Activated CD8-positive, alpha-beta T cell treated with anti-CD3 and anti-CD28 coated beads for 36 hours (primary cell): ENCODE measurements at regions not wholly inside any gene's neighbourhood (a gene's known extent, or its start where the extent isn't known, plus 50 kb on each side); places are given as distances from the start of the nearest gene placed in this dataset.

Source experiments
- ATAC-seq: fragments of 200-7000 bp; cut with Tn5 transposase; one replicate; pipeline ENCODE4 v1.10.0; 2021; ENCODE audit warnings: mild to moderate bottlenecking, moderate library complexity
- CTCF ChIA-PET: fragments of 350-600 bp; sonication (Branson Sonifier 250); formaldehyde crosslinking; loops from one replicate; lab custom pipeline; 2021; ENCODE audit warnings: antibody characterized with exemption; lab: Charles Lee
- POLR2A ChIA-PET: fragments of 350-600 bp; sonication (Branson Sonifier 250); formaldehyde crosslinking; loops from one replicate; lab custom pipeline; 2021; ENCODE audit warnings: antibody characterized with exemption; lab: Charles Lee
- DNase-seq: peaks from one replicate; pipeline ENCODE4 v3.0.0-alpha.2; 2020
- H3K27ac Mint-ChIP-seq: one replicate; pipeline ENCODE4 v1.8.0; 2021; ENCODE audit warnings: mild to moderate bottlenecking, mixed read lengths
- H3K27me3 Mint-ChIP-seq: one replicate; pipeline ENCODE4 v1.8.0; 2021; ENCODE audit warnings: mixed read lengths
- H3K36me3 Mint-ChIP-seq: one replicate; pipeline ENCODE4 v1.8.0; 2021; ENCODE audit warnings: low read depth, mixed read lengths
- H3K4me1 Mint-ChIP-seq: one replicate; pipeline ENCODE4 v1.8.0; 2021; ENCODE audit warnings: low read depth, mixed read lengths
- H3K4me3 Mint-ChIP-seq: one replicate; pipeline ENCODE4 v1.8.0; 2021; ENCODE audit warnings: mild to moderate bottlenecking, moderate library complexity, mixed read lengths
- H3K9me3 Mint-ChIP-seq: one replicate; pipeline ENCODE4 v1.8.0; 2021; ENCODE audit warnings: mixed read lengths
- intact Hi-C: fragments of 100-400 bp; cut with micrococcal nuclease; formaldehyde crosslinking; loops from one replicate; pipeline ENCODE4 v1.10.0; 2022
- TF ChIP-seq, protein P1 (sequence below): fragments of 200-600 bp; IDR thresholded peaks from one replicate; pipeline ENCODE4 v1.8.0; 2022; ENCODE audit warnings: antibody characterized with exemption, mild to moderate bottlenecking

- CTCF ChIA-PET = no interaction called here
- no peak for ATAC-seq
- POLR2A ChIA-PET = no interaction called here
- Mint-ChIP-seq H3K27me3 (peaks cover 4% of the 10 kb centered on the region), H3K27ac (no peak overlapping the region), H3K36me3 (peaks cover 4% of the 10 kb centered on the region), H3K4me1 (no peaks in the 10 kb centered on the region), H3K4me3 (no peak overlapping the region), H3K9me3 (peaks cover 17% of the 10 kb centered on the region)
- no peak for DNase-seq
- intact Hi-C loops = no loop called here
- TF ChIP-seq, protein P1, sequence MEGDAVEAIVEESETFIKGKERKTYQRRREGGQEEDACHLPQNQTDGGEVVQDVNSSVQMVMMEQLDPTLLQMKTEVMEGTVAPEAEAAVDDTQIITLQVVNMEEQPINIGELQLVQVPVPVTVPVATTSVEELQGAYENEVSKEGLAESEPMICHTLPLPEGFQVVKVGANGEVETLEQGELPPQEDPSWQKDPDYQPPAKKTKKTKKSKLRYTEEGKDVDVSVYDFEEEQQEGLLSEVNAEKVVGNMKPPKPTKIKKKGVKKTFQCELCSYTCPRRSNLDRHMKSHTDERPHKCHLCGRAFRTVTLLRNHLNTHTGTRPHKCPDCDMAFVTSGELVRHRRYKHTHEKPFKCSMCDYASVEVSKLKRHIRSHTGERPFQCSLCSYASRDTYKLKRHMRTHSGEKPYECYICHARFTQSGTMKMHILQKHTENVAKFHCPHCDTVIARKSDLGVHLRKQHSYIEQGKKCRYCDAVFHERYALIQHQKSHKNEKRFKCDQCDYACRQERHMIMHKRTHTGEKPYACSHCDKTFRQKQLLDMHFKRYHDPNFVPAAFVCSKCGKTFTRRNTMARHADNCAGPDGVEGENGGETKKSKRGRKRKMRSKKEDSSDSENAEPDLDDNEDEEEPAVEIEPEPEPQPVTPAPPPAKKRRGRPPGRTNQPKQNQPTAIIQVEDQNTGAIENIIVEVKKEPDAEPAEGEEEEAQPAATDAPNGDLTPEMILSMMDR = no peak
Observed at GRCh38 chr2:108920-109809, 62.9 kb upstream of the FAM110C start.

DNA sequence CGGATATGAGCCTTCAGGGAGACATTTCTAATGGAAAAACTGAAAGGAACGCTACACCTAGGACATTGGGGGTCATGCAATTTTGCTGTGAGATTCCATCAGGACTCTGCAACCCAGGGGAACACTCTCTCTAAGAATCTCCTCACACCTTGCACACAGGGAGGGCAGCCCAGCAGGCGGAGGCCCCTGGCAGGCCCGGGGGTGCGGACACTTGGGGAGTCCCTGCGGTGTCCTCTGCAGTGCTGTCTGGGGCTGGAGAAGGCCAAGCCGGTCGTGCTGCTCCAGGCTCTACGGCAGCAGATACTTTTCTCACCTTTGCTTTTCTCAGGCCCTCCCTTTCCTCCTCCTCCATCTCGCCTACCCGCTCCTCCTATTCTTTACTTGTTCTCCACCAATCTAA lies 54.7 kb upstream of the FAM110C start:
- Mint-ChIP-seq H3K27ac (no peak overlapping the region), H3K27me3 (peaks cover 1% of the 10 kb centered on the region), H3K9me3 (peaks cover 7% of the 10 kb centered on the region), H3K4me1 (no peaks in the 10 kb centered on the region), H3K36me3 (no peaks in the 10 kb centered on the region), H3K4me3 (no peak overlapping the region)
- intact Hi-C loops = no loop called here
- ChIA-PET POLR2A (no interaction called here), CTCF (no interaction called here)
- ATAC-seq (no peak), DNase-seq (no peak)
- TF ChIP-seq, protein P1 = no peak
